GM23338 (cell line): ENCODE measurements at regions not wholly inside any gene's neighbourhood (a gene's known extent, or its start where the extent isn't known, plus 50 kb on each side); places are given as distances from the start of the nearest gene placed in this dataset.

Source experiments
- ATAC-seq: fragments of 200-7000 bp; cut with Tn5 transposase; 3 replicates; pipeline ENCODE4 v1.9.1; 2020
- DNase-seq: peaks from one replicate; pipeline ENCODE4 v3.0.0-alpha.2; 2015; ENCODE audit warnings: low spot score
- H2AFZ ChIP-seq: fragments of 200-600 bp; sonication (generic); 2 replicates; pipeline ENCODE4 v1.8.0; 2016; ENCODE audit warnings: antibody characterized with exemption, mild to moderate bottlenecking, moderate library complexity
- H3F3A ChIP-seq: fragments of 200-600 bp; sonication (generic); replicated peaks from 2 replicates; pipeline ENCODE4 v1.8.0; 2017; ENCODE audit warnings: antibody characterized with exemption, mixed run types, low read depth
- H3K27ac ChIP-seq: fragments of 200-600 bp; sonication (generic); 2 replicates; pipeline ENCODE4 v1.6.1; 2016; ENCODE audit warnings: low read depth
- H3K27me3 ChIP-seq: fragments of 200-600 bp; sonication (generic); 2 replicates; pipeline ENCODE4 v1.8.0; 2016; ENCODE audit warnings: mild to moderate bottlenecking, mixed run types, moderate library complexity; ENCODE audit not compliant: insufficient read depth
- H3K36me3 ChIP-seq: fragments of 200-600 bp; sonication (generic); 2 replicates; pipeline ENCODE4 v1.8.0; 2016; ENCODE audit warnings: mild to moderate bottlenecking; ENCODE audit not compliant: insufficient read depth
- H3K4me1 ChIP-seq: fragments of 200-600 bp; sonication (generic); 2 replicates; pipeline ENCODE4 v1.8.0; 2016; ENCODE audit warnings: mild to moderate bottlenecking, moderate library complexity; ENCODE audit not compliant: insufficient read depth
- H3K4me2 ChIP-seq: fragments of 200-600 bp; sonication (generic); 2 replicates; pipeline ENCODE4 v1.7.1; 2017; ENCODE audit warnings: mixed run types
- H3K4me3 ChIP-seq: fragments of 200-600 bp; sonication (generic); 2 replicates; pipeline ENCODE4 v1.6.1; 2016; ENCODE audit warnings: mixed run types
- H3K79me2 ChIP-seq: fragments of 200-600 bp; sonication (generic); replicated peaks from 2 replicates; pipeline ENCODE4 v1.8.0; 2017; ENCODE audit warnings: mild to moderate bottlenecking; ENCODE audit not compliant: insufficient read depth
- H3K9me2 ChIP-seq: fragments of 200-600 bp; sonication (generic); 2 replicates; pipeline ENCODE4 v1.8.0; 2017; ENCODE audit not compliant: insufficient read depth
- H4K20me1 ChIP-seq: fragments of 200-600 bp; sonication (generic); replicated peaks from 2 replicates; pipeline ENCODE4 v1.8.0; 2017; ENCODE audit warnings: mild to moderate bottlenecking; ENCODE audit not compliant: insufficient read depth
- H3K27ac Mint-ChIP-seq: 2 replicates; pipeline ENCODE4 v1.8.0; 2020; ENCODE audit warnings: inconsistent platforms, mild to moderate bottlenecking, moderate library complexity, mixed read lengths
- H3K27me3 Mint-ChIP-seq: 3 replicates; pipeline ENCODE4 v1.8.0; 2022; ENCODE audit warnings: low read depth, mild to moderate bottlenecking, moderate library complexity, mixed read lengths, inconsistent platforms; ENCODE audit not compliant: insufficient read depth, poor library complexity
- H3K36me3 Mint-ChIP-seq: 3 replicates; pipeline ENCODE4 v1.8.0; 2021; ENCODE audit warnings: low read depth, mild to moderate bottlenecking, inconsistent platforms, moderate library complexity, mixed read lengths
- H3K4me1 Mint-ChIP-seq: 3 replicates; pipeline ENCODE4 v1.8.0; 2020; ENCODE audit warnings: mild to moderate bottlenecking, inconsistent platforms, mixed read lengths
- H3K4me3 Mint-ChIP-seq: 3 replicates; pipeline ENCODE4 v1.8.0; 2021; ENCODE audit warnings: moderate library complexity, mild to moderate bottlenecking, inconsistent platforms, mixed read lengths
- H3K9me3 Mint-ChIP-seq: 3 replicates; pipeline ENCODE4 v1.8.0; 2020; ENCODE audit warnings: moderate library complexity, mild to moderate bottlenecking, inconsistent platforms, mixed read lengths
- EZH2phosphoT487 ChIP-seq: fragments of 200-600 bp; sonication (generic); IDR thresholded peaks from one replicate; pipeline ENCODE4 v1.8.1; 2018; ENCODE audit warnings: antibody characterized with exemption; ENCODE audit not compliant: unreplicated experiment
- STAT1 ChIP-seq: IDR thresholded peaks from one replicate; pipeline ENCODE4 v1.6.1; 2016; ENCODE audit warnings: antibody characterized with exemption; ENCODE audit not compliant: unreplicated experiment
- ZNF114 ChIP-seq: fragments of 250-450 bp; sonication (Bioruptor Pico); IDR thresholded peaks from 2 replicates; pipeline ENCODE4 v1.5.0; 2020; ENCODE audit warnings: mild to moderate bottlenecking, moderate library complexity
- TF ChIP-seq, protein P1 (sequence below), 2 experiments: fragments of 200-600 bp in 1 of 2; sonication (generic) in 1 of 2; conservative IDR thresholded peaks; 2 replicates each; pipeline versions ENCODE4 v1.5.1 to v1.6.1; 2016 to 2017; ENCODE audit warnings: antibody characterized with exemption in 2 of 2, low read depth in 2 of 2, mild to moderate bottlenecking in 2 of 2, moderate library complexity in 1 of 2
- TF ChIP-seq, protein P2 (sequence below): IDR thresholded peaks from one replicate; pipeline ENCODE4 v1.6.1; 2018; ENCODE audit warnings: antibody characterized with exemption; ENCODE audit not compliant: unreplicated experiment

DNA sequence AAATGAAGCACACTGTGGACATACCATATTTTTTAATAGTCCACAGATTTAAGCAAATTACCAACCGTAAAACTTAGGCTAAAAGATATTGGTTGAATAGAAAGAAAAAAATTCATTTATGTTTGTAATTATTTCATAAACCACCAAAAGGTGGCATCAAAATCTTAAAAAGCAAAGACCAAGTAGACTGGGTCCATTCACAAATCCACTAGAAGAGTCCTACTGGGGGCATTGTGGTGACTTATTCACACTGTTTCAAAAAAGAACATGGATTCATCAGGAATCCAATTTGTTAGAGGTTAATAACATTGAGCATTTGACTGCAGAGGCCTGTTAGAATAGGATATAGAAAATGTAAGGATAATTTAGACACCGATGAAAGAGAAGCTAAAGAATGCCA is 194.9 kb upstream of the KYNU start:
- H3K36me3 Mint-ChIP-seq, result no peaks in the 10 kb centered on the region
- H3K9me2 ChIP-seq, result no peaks in the 10 kb centered on the region; the same call in 1 of the 2 replicates
- ATAC-seq, result no peak
- H3K4me2 ChIP-seq, result no peak overlapping the region
- no peaks in the 10 kb centered on the region for H3K79me2 ChIP-seq
- peak overlapping the region; percentile 30; the same call in 1 of the 2 replicates for H2AFZ ChIP-seq
- H3K4me1 Mint-ChIP-seq, result peaks cover 6% of the 10 kb centered on the region; the same call in 2 of the 3 replicates
- H3K27me3 Mint-ChIP-seq, result no peaks in the 10 kb centered on the region
- no peak for DNase-seq
- H4K20me1 ChIP-seq, result no peaks in the 10 kb centered on the region
- H3K4me1 ChIP-seq, result peaks cover 11% of the 10 kb centered on the region; the same call in 1 of the 2 replicates
- H3K4me3 ChIP-seq, result no peak overlapping the region
- no peaks in the 10 kb centered on the region for H3K9me3 Mint-ChIP-seq
- TF ChIP-seq, protein P1, sequence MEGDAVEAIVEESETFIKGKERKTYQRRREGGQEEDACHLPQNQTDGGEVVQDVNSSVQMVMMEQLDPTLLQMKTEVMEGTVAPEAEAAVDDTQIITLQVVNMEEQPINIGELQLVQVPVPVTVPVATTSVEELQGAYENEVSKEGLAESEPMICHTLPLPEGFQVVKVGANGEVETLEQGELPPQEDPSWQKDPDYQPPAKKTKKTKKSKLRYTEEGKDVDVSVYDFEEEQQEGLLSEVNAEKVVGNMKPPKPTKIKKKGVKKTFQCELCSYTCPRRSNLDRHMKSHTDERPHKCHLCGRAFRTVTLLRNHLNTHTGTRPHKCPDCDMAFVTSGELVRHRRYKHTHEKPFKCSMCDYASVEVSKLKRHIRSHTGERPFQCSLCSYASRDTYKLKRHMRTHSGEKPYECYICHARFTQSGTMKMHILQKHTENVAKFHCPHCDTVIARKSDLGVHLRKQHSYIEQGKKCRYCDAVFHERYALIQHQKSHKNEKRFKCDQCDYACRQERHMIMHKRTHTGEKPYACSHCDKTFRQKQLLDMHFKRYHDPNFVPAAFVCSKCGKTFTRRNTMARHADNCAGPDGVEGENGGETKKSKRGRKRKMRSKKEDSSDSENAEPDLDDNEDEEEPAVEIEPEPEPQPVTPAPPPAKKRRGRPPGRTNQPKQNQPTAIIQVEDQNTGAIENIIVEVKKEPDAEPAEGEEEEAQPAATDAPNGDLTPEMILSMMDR (conservative IDR thresholded peaks at IDR 0.05; ENCODE audit: low read depth in 2 of 2), result peak in 1 of 2 experiments; percentile 7; a peak in 1 of 4 replicates
- TF ChIP-seq, protein P2, sequence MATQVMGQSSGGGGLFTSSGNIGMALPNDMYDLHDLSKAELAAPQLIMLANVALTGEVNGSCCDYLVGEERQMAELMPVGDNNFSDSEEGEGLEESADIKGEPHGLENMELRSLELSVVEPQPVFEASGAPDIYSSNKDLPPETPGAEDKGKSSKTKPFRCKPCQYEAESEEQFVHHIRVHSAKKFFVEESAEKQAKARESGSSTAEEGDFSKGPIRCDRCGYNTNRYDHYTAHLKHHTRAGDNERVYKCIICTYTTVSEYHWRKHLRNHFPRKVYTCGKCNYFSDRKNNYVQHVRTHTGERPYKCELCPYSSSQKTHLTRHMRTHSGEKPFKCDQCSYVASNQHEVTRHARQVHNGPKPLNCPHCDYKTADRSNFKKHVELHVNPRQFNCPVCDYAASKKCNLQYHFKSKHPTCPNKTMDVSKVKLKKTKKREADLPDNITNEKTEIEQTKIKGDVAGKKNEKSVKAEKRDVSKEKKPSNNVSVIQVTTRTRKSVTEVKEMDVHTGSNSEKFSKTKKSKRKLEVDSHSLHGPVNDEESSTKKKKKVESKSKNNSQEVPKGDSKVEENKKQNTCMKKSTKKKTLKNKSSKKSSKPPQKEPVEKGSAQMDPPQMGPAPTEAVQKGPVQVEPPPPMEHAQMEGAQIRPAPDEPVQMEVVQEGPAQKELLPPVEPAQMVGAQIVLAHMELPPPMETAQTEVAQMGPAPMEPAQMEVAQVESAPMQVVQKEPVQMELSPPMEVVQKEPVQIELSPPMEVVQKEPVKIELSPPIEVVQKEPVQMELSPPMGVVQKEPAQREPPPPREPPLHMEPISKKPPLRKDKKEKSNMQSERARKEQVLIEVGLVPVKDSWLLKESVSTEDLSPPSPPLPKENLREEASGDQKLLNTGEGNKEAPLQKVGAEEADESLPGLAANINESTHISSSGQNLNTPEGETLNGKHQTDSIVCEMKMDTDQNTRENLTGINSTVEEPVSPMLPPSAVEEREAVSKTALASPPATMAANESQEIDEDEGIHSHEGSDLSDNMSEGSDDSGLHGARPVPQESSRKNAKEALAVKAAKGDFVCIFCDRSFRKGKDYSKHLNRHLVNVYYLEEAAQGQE, result no peak
- no peaks in the 10 kb centered on the region for H3K36me3 ChIP-seq
- H3K27ac ChIP-seq, result no peak overlapping the region
- no peak overlapping the region for H3K27ac Mint-ChIP-seq
- H3K27me3 ChIP-seq, result no peaks in the 10 kb centered on the region
- H3K4me3 Mint-ChIP-seq, result no peak overlapping the region
- no peaks in the 10 kb centered on the region for H3F3A ChIP-seq

DNA sequence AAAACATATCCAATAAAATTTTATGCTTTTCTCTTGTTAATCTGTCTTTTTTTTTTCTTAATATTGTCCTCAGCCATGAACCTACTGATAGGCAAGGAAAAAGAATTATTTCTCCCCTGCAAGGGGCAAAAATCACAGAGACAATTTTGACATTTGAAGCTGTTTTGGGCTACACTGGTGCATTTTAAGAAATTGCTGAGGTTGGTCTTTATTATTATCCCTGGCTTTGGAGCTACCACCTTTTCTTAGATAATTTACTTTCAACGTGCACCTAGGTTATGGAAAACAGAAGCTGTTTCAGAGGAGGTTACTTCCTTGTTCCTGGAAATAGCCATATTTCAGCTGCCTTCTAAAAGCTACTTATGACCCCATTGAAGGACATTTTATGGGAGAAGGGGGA is 195.5 kb upstream of the KYNU start:
- Mint-ChIP-seq H3K9me3 (no peaks in the 10 kb centered on the region), H3K36me3 (no peaks in the 10 kb centered on the region), H3K27ac (no peak overlapping the region), H3K4me3 (no peak overlapping the region), H3K27me3 (no peaks in the 10 kb centered on the region), H3K4me1 (peaks cover 6% of the 10 kb centered on the region; the same call in 2 of the 3 replicates)
- Histone ChIP-seq H3K4me1 (peaks cover 11% of the 10 kb centered on the region; the same call in 1 of the 2 replicates), H3F3A (no peaks in the 10 kb centered on the region), H3K4me2 (no peak overlapping the region), H3K27me3 (no peaks in the 10 kb centered on the region), H3K27ac (no peak overlapping the region), H2AFZ (no peak overlapping the region), H3K4me3 (no peak overlapping the region), H3K79me2 (no peaks in the 10 kb centered on the region), H3K36me3 (no peaks in the 10 kb centered on the region), H4K20me1 (no peaks in the 10 kb centered on the region), H3K9me2 (no peaks in the 10 kb centered on the region; the same call in 1 of the 2 replicates)
- no peak for DNase-seq
- ATAC-seq, result no peak
- TF ChIP-seq EZH2phosphoT487 (no peak), ZNF114 (CRISPR knock-in tag) (no peak), STAT1 (no peak)
